B cell (primary cell): ENCODE measurements at regions not wholly inside any gene's neighbourhood (a gene's known extent, or its start where the extent isn't known, plus 50 kb on each side); places are given as distances from the start of the nearest gene placed in this dataset.

Source experiments
- ATAC-seq: fragments of 200-7000 bp; cut with Tn5 transposase; one replicate; pipeline ENCODE4 v1.10.0; 2021; ENCODE audit warnings: low read depth, mild to moderate bottlenecking, moderate number of reproducible peaks, moderate library complexity
- CTCF ChIA-PET: fragments of 350-600 bp; sonication (Branson Sonifier 250); formaldehyde crosslinking; loops from one replicate; lab custom pipeline; 2021; ENCODE audit warnings: antibody characterized with exemption, inconsistent platforms; lab: Charles Lee
- POLR2A ChIA-PET: fragments of 350-600 bp; sonication (Branson Sonifier 250); formaldehyde crosslinking; loops from one replicate; lab custom pipeline; 2021; ENCODE audit warnings: antibody characterized with exemption; lab: Charles Lee
- DNase-seq: peaks from one replicate; pipeline ENCODE4 v3.0.0; 2013
- H2AFZ ChIP-seq: 2 replicates; pipeline ENCODE4 v1.6.1; 2012; ENCODE audit warnings: mild to moderate bottlenecking, low read depth, low read length; ENCODE audit not compliant: insufficient read depth, poor library complexity, severe bottlenecking
- H3K27ac ChIP-seq, 2 donors: 1 replicate in 1 of 2; 2 replicates in 1 of 2; pipeline ENCODE4 v1.5.1; 2012 to 2013; ENCODE audit warnings: low read length in 2 of 2, mild to moderate bottlenecking in 2 of 2, moderate library complexity in 1 of 2
- H3K27me3 ChIP-seq, 4 experiments: fragments of 200-600 bp in 1 of 4; sonication (generic) in 1 of 4; replicated peaks in 1 of 4; 1 replicate in 2 of 4; 2 replicates in 2 of 4; pipeline versions ENCODE4 v1.6.1 to v1.7.0; 2013 to 2016; ENCODE audit warnings: low read length in 3 of 4, mild to moderate bottlenecking in 2 of 4, mixed read lengths in 1 of 4, moderate library complexity in 1 of 4; ENCODE audit not compliant: insufficient read depth in 4 of 4, control insufficient read depth in 3 of 4; ENCODE audit errors: control extremely low read depth in 1 of 4
- H3K36me3 ChIP-seq, 2 experiments: replicated peaks in 1 of 2; 1 replicate in 1 of 2; 2 replicates in 1 of 2; pipeline versions ENCODE4 v1.6.1 to v1.7.1; 2013; ENCODE audit warnings: low read length in 1 of 2; ENCODE audit not compliant: insufficient read depth in 2 of 2, control insufficient read depth in 1 of 2; ENCODE audit errors: control extremely low read depth in 1 of 2, extremely low read depth in 1 of 2
- H3K4me1 ChIP-seq, 2 donors: fragments of 200-600 bp in 1 of 2; sonication (generic) in 1 of 2; 1 replicate in 1 of 2; 2 replicates in 1 of 2; pipeline versions ENCODE4 v1.5.1 to v1.6.1; 2013 to 2017; ENCODE audit warnings: low read length in 2 of 2; ENCODE audit not compliant: control insufficient read depth in 2 of 2, insufficient read depth in 2 of 2
- H3K4me2 ChIP-seq: replicated peaks from 2 replicates; pipeline ENCODE3; 2012; ENCODE audit warnings: mild to moderate bottlenecking, low read depth, low read length; ENCODE audit not compliant: poor library complexity, severe bottlenecking
- H3K4me3 ChIP-seq, 5 experiments: fragments of 200-600 bp in 1 of 5; sonication (generic) in 1 of 5; 1 replicate in 3 of 5; 2 replicates in 2 of 5; pipeline versions ENCODE4 v1.5.1 to v1.7.0; 2011 to 2016; ENCODE audit warnings: low read length in 4 of 5, mild to moderate bottlenecking in 4 of 5, low read depth in 2 of 5, control low read depth in 1 of 5, moderate library complexity in 1 of 5; ENCODE audit not compliant: insufficient read depth in 1 of 5; ENCODE audit errors: control extremely low read depth in 1 of 5, extremely low read depth in 1 of 5
- H3K79me2 ChIP-seq: fragments of 200-600 bp; sonication (generic); one replicate; pipeline ENCODE4 v1.6.0; 2016; ENCODE audit warnings: low read length; ENCODE audit not compliant: control insufficient read depth, insufficient read depth
- H3K9ac ChIP-seq: fragments of 200-600 bp; sonication (generic); 2 replicates; pipeline ENCODE4 v1.6.1; 2017; ENCODE audit warnings: mild to moderate bottlenecking, low read length, moderate library complexity
- H3K9me3 ChIP-seq, 3 donors: one replicate each; pipeline versions ENCODE4 v1.6.1 to v1.7.1; 2013; ENCODE audit warnings: low read length in 2 of 3; ENCODE audit not compliant: control insufficient read depth in 2 of 3, insufficient read depth in 1 of 3; ENCODE audit errors: control extremely low read depth in 1 of 3
- H4K20me1 ChIP-seq: 2 replicates; pipeline ENCODE4 v1.6.0; 2012; ENCODE audit warnings: mild to moderate bottlenecking, low read length; ENCODE audit not compliant: insufficient read depth, control insufficient read depth, poor library complexity, severe bottlenecking
- H3K27ac Mint-ChIP-seq: one replicate; pipeline ENCODE4 v1.8.0; 2021; ENCODE audit warnings: mixed read lengths
- H3K27me3 Mint-ChIP-seq: one replicate; pipeline ENCODE4 v1.8.0; 2021; ENCODE audit warnings: mixed read lengths
- H3K4me1 Mint-ChIP-seq: one replicate; pipeline ENCODE4 v1.8.0; 2021; ENCODE audit warnings: mixed read lengths
- H3K4me3 Mint-ChIP-seq: one replicate; pipeline ENCODE4 v1.8.0; 2021; ENCODE audit warnings: mixed read lengths
- H3K9me3 Mint-ChIP-seq: one replicate; pipeline ENCODE4 v1.8.0; 2022; ENCODE audit warnings: mixed read lengths; ENCODE audit not compliant: insufficient read depth
- EZH2 ChIP-seq: IDR thresholded peaks from 2 replicates; pipeline ENCODE4 v1.6.1; 2012; ENCODE audit warnings: borderline replicate concordance, low read depth, mild to moderate bottlenecking, moderate library complexity, low read length; ENCODE audit not compliant: insufficient read depth, poor library complexity, severe bottlenecking
- WGBS: methylation state at CpG from one replicate; pipeline ENCODE4 v1.1.5; 2013; ENCODE audit warnings: missing lambda C conversion rate; ENCODE audit not compliant: insufficient coverage; 5-methylcytosine and 5-hydroxymethylcytosine counted together
- intact Hi-C: fragments of 100-400 bp; cut with micrococcal nuclease; formaldehyde crosslinking; loops from one replicate; pipeline ENCODE4 v1.10.0; 2022
- TF ChIP-seq, protein P1 (sequence below): fragments of 200-600 bp; IDR thresholded peaks from one replicate; pipeline ENCODE4 v1.8.0; 2022; ENCODE audit warnings: antibody characterized with exemption, mild to moderate bottlenecking

DNA sequence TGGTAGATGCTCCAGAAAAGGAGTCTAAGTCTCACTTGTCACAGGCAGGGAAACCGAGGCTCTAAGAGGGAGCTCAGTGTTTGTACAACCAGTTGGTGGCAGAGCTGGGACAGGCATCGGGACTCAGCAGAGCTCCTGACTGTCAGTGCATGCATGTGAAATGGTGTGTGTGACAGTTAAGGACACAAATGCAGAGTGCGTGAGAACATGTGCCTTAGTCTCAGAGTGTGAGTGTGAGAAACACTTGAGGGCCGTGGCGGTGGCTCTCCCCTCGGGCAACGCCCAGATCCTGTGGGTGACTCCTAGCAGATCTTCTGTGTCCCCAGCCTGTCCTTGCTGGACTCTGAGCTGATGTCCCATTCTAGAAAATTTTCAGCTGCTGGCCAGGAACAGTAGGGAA lies 362.6 kb downstream of the MATN1 start:
- ChIA-PET POLR2A (no interaction called here), CTCF (interaction anchor here (1.2 kb wide), 1 partner anchor 21 kb away, joined by 4 read pairs; no protein-coding TSS in a partner anchor)
- intact Hi-C loops = no loop called here
- H3K4me2 ChIP-seq = no peak overlapping the region
- peaks cover 0 to 7% (median 0%) of the 10 kb centered on the region in 4 experiments for H3K27me3 ChIP-seq
- no peak overlapping the region for H3K4me3 ChIP-seq
- H3K79me2 ChIP-seq = no peaks in the 10 kb centered on the region
- no peaks in the 10 kb centered on the region for H4K20me1 ChIP-seq
- no peaks in the 10 kb centered on the region for H3K9me3 ChIP-seq
- H3K4me1 ChIP-seq = no peaks in the 10 kb centered on the region
- H3K27ac ChIP-seq = no peak overlapping the region
- no peak for DNase-seq
- no peak overlapping the region for H3K9ac ChIP-seq
- H3K27ac Mint-ChIP-seq = no peak overlapping the region
- no peak for ATAC-seq
- TF ChIP-seq, protein P1, sequence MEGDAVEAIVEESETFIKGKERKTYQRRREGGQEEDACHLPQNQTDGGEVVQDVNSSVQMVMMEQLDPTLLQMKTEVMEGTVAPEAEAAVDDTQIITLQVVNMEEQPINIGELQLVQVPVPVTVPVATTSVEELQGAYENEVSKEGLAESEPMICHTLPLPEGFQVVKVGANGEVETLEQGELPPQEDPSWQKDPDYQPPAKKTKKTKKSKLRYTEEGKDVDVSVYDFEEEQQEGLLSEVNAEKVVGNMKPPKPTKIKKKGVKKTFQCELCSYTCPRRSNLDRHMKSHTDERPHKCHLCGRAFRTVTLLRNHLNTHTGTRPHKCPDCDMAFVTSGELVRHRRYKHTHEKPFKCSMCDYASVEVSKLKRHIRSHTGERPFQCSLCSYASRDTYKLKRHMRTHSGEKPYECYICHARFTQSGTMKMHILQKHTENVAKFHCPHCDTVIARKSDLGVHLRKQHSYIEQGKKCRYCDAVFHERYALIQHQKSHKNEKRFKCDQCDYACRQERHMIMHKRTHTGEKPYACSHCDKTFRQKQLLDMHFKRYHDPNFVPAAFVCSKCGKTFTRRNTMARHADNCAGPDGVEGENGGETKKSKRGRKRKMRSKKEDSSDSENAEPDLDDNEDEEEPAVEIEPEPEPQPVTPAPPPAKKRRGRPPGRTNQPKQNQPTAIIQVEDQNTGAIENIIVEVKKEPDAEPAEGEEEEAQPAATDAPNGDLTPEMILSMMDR = no peak
- no peak for TF ChIP-seq EZH2
- H2AFZ ChIP-seq = no peak overlapping the region
- H3K36me3 ChIP-seq = no peaks in the 10 kb centered on the region
- peaks cover 33% of the 10 kb centered on the region for H3K27me3 Mint-ChIP-seq
- H3K4me3 Mint-ChIP-seq = no peak overlapping the region
- WGBS = 89% methylated on average over 6 of the region's 7 CpGs
- no peaks in the 10 kb centered on the region for H3K9me3 Mint-ChIP-seq
- no peaks in the 10 kb centered on the region for H3K4me1 Mint-ChIP-seq

DNA sequence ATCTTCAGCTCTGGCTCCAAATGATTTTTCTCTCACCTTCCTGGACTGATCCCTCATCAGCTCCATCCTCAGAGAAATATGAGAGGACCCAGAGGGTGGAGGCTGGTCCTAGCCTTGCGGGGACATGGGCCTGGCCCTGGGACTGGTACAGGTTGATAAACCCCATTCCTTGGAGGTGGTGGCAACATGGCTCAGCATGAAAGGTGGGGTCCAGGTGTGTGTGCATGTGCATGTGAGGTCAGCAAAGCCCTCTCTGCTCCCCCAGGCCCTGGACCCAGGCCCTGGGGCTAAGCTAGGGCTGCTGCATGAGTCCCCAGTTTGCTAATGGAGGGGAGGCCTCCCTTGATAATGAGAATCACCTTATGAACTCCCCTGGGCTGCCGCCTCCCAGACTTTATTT lies 363.1 kb downstream of the MATN1 start:
- no peak for ATAC-seq
- no peaks in the 10 kb centered on the region for H3K36me3 ChIP-seq
- H3K9ac ChIP-seq = no peak overlapping the region
- TF ChIP-seq, protein P1 = no peak
- TF ChIP-seq EZH2 = no peak
- ChIA-PET CTCF (interaction anchor here (1.2 kb wide), 1 partner anchor 22 kb away, joined by 4 read pairs; no protein-coding TSS in a partner anchor), POLR2A (no interaction called here)
- peaks cover 36% of the 10 kb centered on the region for H3K27me3 Mint-ChIP-seq
- no peak for DNase-seq
- no peak overlapping the region for H2AFZ ChIP-seq
- H3K27ac Mint-ChIP-seq = no peak overlapping the region
- H3K4me3 Mint-ChIP-seq = no peak overlapping the region
- H3K4me2 ChIP-seq = no peak overlapping the region
- H3K27ac ChIP-seq = no peak overlapping the region
- H3K9me3 Mint-ChIP-seq = no peaks in the 10 kb centered on the region
- H3K4me1 ChIP-seq = no peaks in the 10 kb centered on the region
- 100% methylated on average over 1 of the region's 2 CpGs for WGBS
- no peaks in the 10 kb centered on the region for H3K9me3 ChIP-seq
- H3K4me3 ChIP-seq = no peak overlapping the region
- H3K4me1 Mint-ChIP-seq = no peaks in the 10 kb centered on the region
- H3K79me2 ChIP-seq = no peaks in the 10 kb centered on the region
- intact Hi-C loops = no loop called here
- peaks cover 0 to 7% (median 0%) of the 10 kb centered on the region in 4 experiments for H3K27me3 ChIP-seq
- H4K20me1 ChIP-seq = no peaks in the 10 kb centered on the region
